GM12864 (cell line): ENCODE measurements at regions not wholly inside any gene's neighbourhood (a gene's known extent, or its start where the extent isn't known, plus 50 kb on each side); places are given as distances from the start of the nearest gene placed in this dataset.

Experiments used
- DNase-seq: peaks from one replicate; pipeline ENCODE4 v3.0.0-alpha.2; 2011; ENCODE audit warnings: low read depth
- H3K4me3 ChIP-seq: 2 replicates; pipeline ENCODE4 v1.5.1; 2011; ENCODE audit warnings: mild to moderate bottlenecking, low read depth, low read length, control low read depth
- CTCF ChIP-seq: IDR thresholded peaks from 2 replicates; pipeline ENCODE4 v1.5.1; 2011; ENCODE audit warnings: low read depth, mild to moderate bottlenecking, moderate library complexity, low read length, control low read depth, inconsistent platforms; ENCODE audit errors: missing control alignments

GRCh38 chr5:57561231-57561842 lies 78.7 kb upstream of the ACTBL2 start:
- no peak overlapping the region for H3K4me3 ChIP-seq
- no peak for DNase-seq
- TF ChIP-seq CTCF: no peak

DNA sequence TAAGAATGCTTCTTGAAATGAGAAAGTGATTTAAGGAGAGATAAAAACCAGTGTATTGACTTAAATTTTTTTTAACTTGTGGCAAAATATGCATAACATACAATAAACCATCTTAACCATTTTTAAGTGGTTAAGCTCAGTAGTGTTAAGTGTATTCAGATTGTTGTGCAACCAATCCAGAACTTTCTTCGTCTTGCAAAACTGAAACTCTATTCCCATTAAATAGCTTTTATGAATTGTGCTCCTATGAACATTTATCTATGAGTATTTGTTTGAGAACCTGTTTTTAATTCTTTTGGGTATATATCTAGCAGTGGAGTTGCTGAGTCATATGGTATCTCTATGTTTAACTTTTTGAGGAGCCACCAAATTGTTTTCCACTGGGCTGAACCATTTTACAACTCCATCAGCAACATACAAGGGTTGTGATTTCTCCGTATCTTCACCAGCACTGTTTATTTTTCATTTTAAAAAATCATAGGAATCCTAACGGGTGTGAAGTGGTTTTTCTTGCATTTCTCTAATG lies 76.6 kb upstream of the ACTBL2 start:
- no peak for DNase-seq
- TF ChIP-seq CTCF: no peak
- H3K4me3 ChIP-seq: no peak overlapping the region

DNA sequence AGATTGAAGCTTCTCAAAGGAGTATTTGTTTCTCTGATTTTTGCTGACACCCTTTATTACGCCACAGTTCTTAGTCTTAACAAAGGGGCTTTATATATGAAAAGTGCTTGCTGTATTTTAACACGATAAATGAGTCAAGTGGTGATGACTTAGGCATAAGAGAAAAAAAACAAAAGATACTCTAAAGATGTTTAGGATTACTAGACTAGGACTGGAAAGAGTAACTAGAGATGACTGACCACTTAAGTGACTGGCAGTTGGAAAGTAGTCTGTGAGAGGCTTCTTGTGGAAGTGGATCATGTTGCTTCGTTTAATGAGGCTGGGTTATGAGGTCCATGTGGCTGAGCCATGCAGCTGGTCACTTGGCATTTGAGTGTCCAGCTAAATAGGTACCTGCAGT lies 69.4 kb upstream of the ACTBL2 start:
- H3K4me3 ChIP-seq: no peak overlapping the region
- no peak for TF ChIP-seq CTCF
- DNase-seq: no peak

GRCh38 chr5:57551251-57551650 lies 68.6 kb upstream of the ACTBL2 start:
- no peak for DNase-seq
- no peak for TF ChIP-seq CTCF

DNA sequence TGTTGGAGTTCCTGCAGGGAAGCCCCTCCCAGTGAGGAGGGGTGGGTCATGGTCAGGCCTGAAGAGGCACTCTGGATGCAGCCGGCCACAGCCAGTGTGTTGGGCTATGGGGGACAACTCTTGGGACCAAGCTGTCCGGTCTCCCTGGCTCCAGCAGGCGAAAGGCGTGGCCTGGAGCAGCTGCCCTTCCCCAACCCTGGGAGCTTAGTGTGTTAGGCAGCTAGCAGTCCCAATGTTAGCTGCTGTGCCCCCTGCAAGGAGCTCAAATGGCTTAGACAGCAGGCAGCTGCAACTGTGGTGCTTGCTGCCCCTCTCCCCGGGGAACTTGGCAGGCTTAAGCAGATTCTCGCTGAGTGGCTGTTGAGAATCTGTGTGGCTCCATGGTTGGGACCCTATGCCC lies 67.5 kb upstream of the ACTBL2 start:
- no peak for TF ChIP-seq CTCF
- no peak for DNase-seq
- H3K4me3 ChIP-seq: no peak overlapping the region

More at GRCh38 chr5:57551251-57551650, 68.6 kb upstream of the ACTBL2 start:
- H3K4me3 ChIP-seq: no peak overlapping the region

GRCh38 chr5:57549566-57549965 lies 67.0 kb upstream of the ACTBL2 start:
- DNase-seq: no peak
- no peak overlapping the region for H3K4me3 ChIP-seq
- no peak for TF ChIP-seq CTCF

- no peak for DNase-seq
- no peak for TF ChIP-seq CTCF
- H3K4me3 ChIP-seq: no peak overlapping the region
Observed at GRCh38 chr5:57540823-57541222, 58.2 kb upstream of the ACTBL2 start.
